DND-41 (cell line): ENCODE measurements at regions not wholly inside any gene's neighbourhood (a gene's known extent, or its start where the extent isn't known, plus 50 kb on each side); places are given as distances from the start of the nearest gene placed in this dataset.

Experiments used
- ATAC-seq: fragments of 200-7000 bp; cut with Tn5 transposase; 3 replicates; pipeline ENCODE4 v1.9.1; 2021; ENCODE audit warnings: low read depth; ENCODE audit not compliant: insufficient read depth
- DNase-seq: peaks from one replicate; pipeline ENCODE4 v3.0.0-alpha.2; 2020
- H2AFZ ChIP-seq: 2 replicates; pipeline ENCODE4 v1.6.0; 2012; ENCODE audit warnings: low read depth, low read length
- H3K27ac ChIP-seq: 2 replicates; pipeline ENCODE4 v1.5.1; 2012; ENCODE audit warnings: low read length, inconsistent platforms
- H3K27me3 ChIP-seq: fragments of 200-600 bp; sonication (generic); 2 replicates; pipeline ENCODE4 v1.6.0; 2012; ENCODE audit warnings: low read length, mild to moderate bottlenecking, inconsistent platforms; ENCODE audit not compliant: insufficient read depth, poor library complexity
- H3K36me3 ChIP-seq: 2 replicates; pipeline ENCODE4 v1.5.1; 2012; ENCODE audit warnings: low read length, inconsistent platforms; ENCODE audit not compliant: insufficient read depth
- H3K4me1 ChIP-seq: 2 replicates; pipeline ENCODE4 v1.5.1; 2012; ENCODE audit warnings: mild to moderate bottlenecking, low read length; ENCODE audit not compliant: insufficient read depth
- H3K4me2 ChIP-seq: 2 replicates; pipeline ENCODE4 v1.6.0; 2012; ENCODE audit warnings: mild to moderate bottlenecking, moderate library complexity, low read length, inconsistent platforms; ENCODE audit not compliant: insufficient read depth
- H3K4me3 ChIP-seq, 2 experiments: fragments of 200-600 bp in 1 of 2; shearing (Covaris generic) in 1 of 2; 2 replicates each; pipeline ENCODE4 v1.5.1; 2012 to 2016; ENCODE audit warnings: inconsistent platforms in 2 of 2, low read length in 2 of 2, mild to moderate bottlenecking in 2 of 2, low read depth in 1 of 2, moderate library complexity in 1 of 2
- H3K79me2 ChIP-seq: 2 replicates; pipeline ENCODE4 v1.6.0; 2012; ENCODE audit warnings: low read length, inconsistent platforms; ENCODE audit not compliant: insufficient read depth
- H3K9ac ChIP-seq: 2 replicates; pipeline ENCODE4 v1.6.0; 2012; ENCODE audit warnings: low read depth, mild to moderate bottlenecking, inconsistent platforms, low read length, moderate library complexity
- H3K9me3 ChIP-seq: 2 replicates; pipeline ENCODE4 v1.5.1; 2012; ENCODE audit warnings: low read length, moderate library complexity, mild to moderate bottlenecking, inconsistent platforms; ENCODE audit not compliant: insufficient read depth, severe bottlenecking
- H4K20me1 ChIP-seq: 2 replicates; pipeline ENCODE4 v1.6.0; 2012; ENCODE audit warnings: low read length; ENCODE audit not compliant: insufficient read depth
- EZH2 ChIP-seq: IDR thresholded peaks from 3 replicates; pipeline ENCODE4 v1.6.1; 2012; ENCODE audit warnings: borderline replicate concordance, low read depth, mild to moderate bottlenecking, moderate library complexity, low read length, inconsistent platforms; ENCODE audit not compliant: severe bottlenecking
- TF ChIP-seq, protein P1 (sequence below): IDR thresholded peaks from 2 replicates; pipeline ENCODE4 v1.5.1; 2012; ENCODE audit warnings: borderline replicate concordance, low read length, moderate library complexity, mild to moderate bottlenecking; ENCODE audit not compliant: poor library complexity, severe bottlenecking; ENCODE audit errors: extremely low read depth

GRCh38 chr17:51555153-51555552 lies 294.8 kb downstream of the UTP18 start:
- Histone ChIP-seq H3K27me3 (no peaks in the 10 kb centered on the region), H3K9me3 (no peaks in the 10 kb centered on the region)
- TF ChIP-seq, protein P1, sequence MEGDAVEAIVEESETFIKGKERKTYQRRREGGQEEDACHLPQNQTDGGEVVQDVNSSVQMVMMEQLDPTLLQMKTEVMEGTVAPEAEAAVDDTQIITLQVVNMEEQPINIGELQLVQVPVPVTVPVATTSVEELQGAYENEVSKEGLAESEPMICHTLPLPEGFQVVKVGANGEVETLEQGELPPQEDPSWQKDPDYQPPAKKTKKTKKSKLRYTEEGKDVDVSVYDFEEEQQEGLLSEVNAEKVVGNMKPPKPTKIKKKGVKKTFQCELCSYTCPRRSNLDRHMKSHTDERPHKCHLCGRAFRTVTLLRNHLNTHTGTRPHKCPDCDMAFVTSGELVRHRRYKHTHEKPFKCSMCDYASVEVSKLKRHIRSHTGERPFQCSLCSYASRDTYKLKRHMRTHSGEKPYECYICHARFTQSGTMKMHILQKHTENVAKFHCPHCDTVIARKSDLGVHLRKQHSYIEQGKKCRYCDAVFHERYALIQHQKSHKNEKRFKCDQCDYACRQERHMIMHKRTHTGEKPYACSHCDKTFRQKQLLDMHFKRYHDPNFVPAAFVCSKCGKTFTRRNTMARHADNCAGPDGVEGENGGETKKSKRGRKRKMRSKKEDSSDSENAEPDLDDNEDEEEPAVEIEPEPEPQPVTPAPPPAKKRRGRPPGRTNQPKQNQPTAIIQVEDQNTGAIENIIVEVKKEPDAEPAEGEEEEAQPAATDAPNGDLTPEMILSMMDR: no peak
- no peak for TF ChIP-seq EZH2

GRCh38 chr17:51559778-51560177 lies 299.4 kb downstream of the UTP18 start:
- H3K79me2 ChIP-seq: no peaks in the 10 kb centered on the region

More at GRCh38 chr17:51555153-51555552, 294.8 kb downstream of the UTP18 start:
- no peak overlapping the region for H3K27ac ChIP-seq
- no peak overlapping the region for H3K4me2 ChIP-seq
- no peak overlapping the region for H3K9ac ChIP-seq
- no peaks in the 10 kb centered on the region for H4K20me1 ChIP-seq
- ATAC-seq: no peak
- no peak overlapping the region for H3K4me3 ChIP-seq
- no peaks in the 10 kb centered on the region for H3K79me2 ChIP-seq
- no peaks in the 10 kb centered on the region for H3K36me3 ChIP-seq
- H3K4me1 ChIP-seq: no peaks in the 10 kb centered on the region
- no peak overlapping the region for H2AFZ ChIP-seq
- no peak for DNase-seq

GRCh38 chr17:51560398-51560797 lies 300.1 kb downstream of the UTP18 start:
- TF ChIP-seq EZH2: no peak
- H3K79me2 ChIP-seq: no peaks in the 10 kb centered on the region
- no peaks in the 10 kb centered on the region for H3K36me3 ChIP-seq
- no peak for DNase-seq
- H3K27me3 ChIP-seq: no peaks in the 10 kb centered on the region
- H3K9ac ChIP-seq: no peak overlapping the region
- ATAC-seq: no peak
- no peaks in the 10 kb centered on the region for H3K9me3 ChIP-seq
- H2AFZ ChIP-seq: no peak overlapping the region
- H4K20me1 ChIP-seq: no peaks in the 10 kb centered on the region
- H3K4me2 ChIP-seq: no peak overlapping the region
- H3K27ac ChIP-seq: no peak overlapping the region
- no peaks in the 10 kb centered on the region for H3K4me1 ChIP-seq
- H3K4me3 ChIP-seq: no peak overlapping the region

More at GRCh38 chr17:51559778-51560177, 299.4 kb downstream of the UTP18 start:
- Histone ChIP-seq H3K9ac (no peak overlapping the region), H2AFZ (no peak overlapping the region), H3K27ac (no peak overlapping the region), H4K20me1 (no peaks in the 10 kb centered on the region), H3K4me1 (no peaks in the 10 kb centered on the region), H3K27me3 (no peaks in the 10 kb centered on the region), H3K4me2 (no peak overlapping the region), H3K9me3 (no peaks in the 10 kb centered on the region), H3K36me3 (no peaks in the 10 kb centered on the region), H3K4me3 (no peak overlapping the region)
- DNase-seq (no peak), ATAC-seq (no peak)
- TF ChIP-seq, protein P1: no peak
- TF ChIP-seq EZH2: no peak

- TF ChIP-seq, protein P1: no peak
- TF ChIP-seq EZH2: no peak
Measured at GRCh38 chr17:51563961-51564360, 303.6 kb downstream of the UTP18 start.

More at GRCh38 chr17:51563961-51564360, 303.6 kb downstream of the UTP18 start:
- H3K27ac ChIP-seq: no peak overlapping the region
- H3K4me3 ChIP-seq: no peak overlapping the region
- no peaks in the 10 kb centered on the region for H3K4me1 ChIP-seq
- H2AFZ ChIP-seq: no peak overlapping the region
- H4K20me1 ChIP-seq: no peaks in the 10 kb centered on the region
- H3K4me2 ChIP-seq: no peak overlapping the region
- no peaks in the 10 kb centered on the region for H3K9me3 ChIP-seq
- ATAC-seq (no peak), DNase-seq (no peak)
- H3K9ac ChIP-seq: no peak overlapping the region
- H3K36me3 ChIP-seq: no peaks in the 10 kb centered on the region
- no peaks in the 10 kb centered on the region for H3K27me3 ChIP-seq
- no peaks in the 10 kb centered on the region for H3K79me2 ChIP-seq
